ENCODE measurements at regions not wholly inside any gene's neighbourhood (a gene's known extent, or its start where the extent isn't known, plus 50 kb on each side); places are given as distances from the start of the nearest gene placed in this dataset.

DNA sequence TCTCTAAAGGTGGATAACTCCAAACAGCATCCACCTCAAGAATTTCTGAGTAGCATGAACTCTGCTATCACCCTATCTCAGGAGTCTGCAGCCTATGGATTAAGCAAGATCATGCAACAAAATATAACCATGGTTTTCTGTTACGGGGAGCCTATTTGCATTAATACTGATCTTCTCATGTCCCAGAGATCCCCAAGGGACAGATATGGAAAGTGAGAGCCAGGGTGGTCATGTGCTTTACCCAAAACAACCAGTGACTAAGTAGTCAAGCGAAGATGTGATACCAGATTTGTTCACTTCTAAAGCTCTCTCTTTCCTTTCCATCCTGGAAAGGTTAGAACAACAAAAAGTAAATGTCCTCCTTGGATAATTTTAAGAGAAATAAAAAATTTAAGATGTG lies 125.1 kb downstream of the PRRX1 start:
- intact Hi-C loops (cut with micrococcal nuclease; ENCODE audit: unreplicated experiment), result no loop called here
- no peaks in the 10 kb centered on the region for H3K4me1 ChIP-seq (ENCODE audit: insufficient read depth, low read length, poor library complexity, severe bottlenecking)
- no peak for DNase-seq (ENCODE audit: low spot score)
- H3K9me3 ChIP-seq (ENCODE audit: low read depth, low read length, poor library complexity, severe bottlenecking), result no peaks in the 10 kb centered on the region
- no peak overlapping the region for H3K27ac ChIP-seq (ENCODE audit: low read depth, low read length, poor library complexity, severe bottlenecking)
- H3K36me3 ChIP-seq (ENCODE audit: insufficient read depth, low read length, poor library complexity, severe bottlenecking), result no peaks in the 10 kb centered on the region
- ChIA-PET POLR2A (ENCODE audit: low non-redundant PET) (no interaction called here), CTCF (no interaction called here)
- TF ChIP-seq, protein P1, sequence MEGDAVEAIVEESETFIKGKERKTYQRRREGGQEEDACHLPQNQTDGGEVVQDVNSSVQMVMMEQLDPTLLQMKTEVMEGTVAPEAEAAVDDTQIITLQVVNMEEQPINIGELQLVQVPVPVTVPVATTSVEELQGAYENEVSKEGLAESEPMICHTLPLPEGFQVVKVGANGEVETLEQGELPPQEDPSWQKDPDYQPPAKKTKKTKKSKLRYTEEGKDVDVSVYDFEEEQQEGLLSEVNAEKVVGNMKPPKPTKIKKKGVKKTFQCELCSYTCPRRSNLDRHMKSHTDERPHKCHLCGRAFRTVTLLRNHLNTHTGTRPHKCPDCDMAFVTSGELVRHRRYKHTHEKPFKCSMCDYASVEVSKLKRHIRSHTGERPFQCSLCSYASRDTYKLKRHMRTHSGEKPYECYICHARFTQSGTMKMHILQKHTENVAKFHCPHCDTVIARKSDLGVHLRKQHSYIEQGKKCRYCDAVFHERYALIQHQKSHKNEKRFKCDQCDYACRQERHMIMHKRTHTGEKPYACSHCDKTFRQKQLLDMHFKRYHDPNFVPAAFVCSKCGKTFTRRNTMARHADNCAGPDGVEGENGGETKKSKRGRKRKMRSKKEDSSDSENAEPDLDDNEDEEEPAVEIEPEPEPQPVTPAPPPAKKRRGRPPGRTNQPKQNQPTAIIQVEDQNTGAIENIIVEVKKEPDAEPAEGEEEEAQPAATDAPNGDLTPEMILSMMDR (conservative IDR thresholded peaks at IDR 0.05; ENCODE audit: low read depth, low read length), result no peak
- no peak for TF ChIP-seq EZH2 (IDR thresholded peaks at IDR 0.05; ENCODE audit: borderline replicate concordance, low read depth, low read length, poor library complexity, severe bottlenecking)
- no peaks in the 10 kb centered on the region for H3K27me3 ChIP-seq (replicated peaks; ENCODE audit: insufficient read depth, low read depth, low read length, poor library complexity)
- no peak overlapping the region for H3K4me3 ChIP-seq (ENCODE audit: low read depth, low read length, poor library complexity, severe bottlenecking)
- no TSS peak for BruUV-seq (replicated peaks)

GRCh38 chr1:170790175-170790574 lies 126.2 kb downstream of the PRRX1 start:
- H3K27ac ChIP-seq (ENCODE audit: low read depth, low read length, poor library complexity, severe bottlenecking), result no peak overlapping the region
- H3K36me3 ChIP-seq (ENCODE audit: insufficient read depth, low read length, poor library complexity, severe bottlenecking), result no peaks in the 10 kb centered on the region
- ChIA-PET CTCF (no interaction called here), POLR2A (ENCODE audit: low non-redundant PET) (no interaction called here)
- no TSS peak for BruUV-seq (replicated peaks)
- intact Hi-C loops (cut with micrococcal nuclease; ENCODE audit: unreplicated experiment), result no loop called here
- H3K27me3 ChIP-seq (replicated peaks; ENCODE audit: insufficient read depth, low read depth, low read length, poor library complexity), result no peaks in the 10 kb centered on the region
- DNase-seq (ENCODE audit: low spot score), result no peak
- TF ChIP-seq EZH2 (IDR thresholded peaks at IDR 0.05; ENCODE audit: borderline replicate concordance, low read depth, low read length, poor library complexity, severe bottlenecking), result no peak
- TF ChIP-seq, protein P1 (conservative IDR thresholded peaks at IDR 0.05; ENCODE audit: low read depth, low read length), result no peak; the same call in 1 of the 2 replicates
- H3K4me3 ChIP-seq (ENCODE audit: low read depth, low read length, poor library complexity, severe bottlenecking), result no peak overlapping the region
- H3K4me1 ChIP-seq (ENCODE audit: insufficient read depth, low read length, poor library complexity, severe bottlenecking), result no peaks in the 10 kb centered on the region
- H3K9me3 ChIP-seq (ENCODE audit: low read depth, low read length, poor library complexity, severe bottlenecking), result no peaks in the 10 kb centered on the region

GRCh38 chr1:170790651-170791071 lies 126.7 kb downstream of the PRRX1 start:
- intact Hi-C loops (cut with micrococcal nuclease; ENCODE audit: unreplicated experiment), result no loop called here
- H3K9me3 ChIP-seq (ENCODE audit: low read depth, low read length, poor library complexity, severe bottlenecking), result no peaks in the 10 kb centered on the region
- H3K27ac ChIP-seq (ENCODE audit: low read depth, low read length, poor library complexity, severe bottlenecking), result no peak overlapping the region
- DNase-seq (ENCODE audit: low spot score), result no peak
- POLR2A ChIA-PET (ENCODE audit: low non-redundant PET), result no interaction called here
- TF ChIP-seq, protein P1 (conservative IDR thresholded peaks at IDR 0.05; ENCODE audit: low read depth, low read length), result no peak
- TF ChIP-seq EZH2 (IDR thresholded peaks at IDR 0.05; ENCODE audit: borderline replicate concordance, low read depth, low read length, poor library complexity, severe bottlenecking), result no peak
- H3K27me3 ChIP-seq (replicated peaks; ENCODE audit: insufficient read depth, low read depth, low read length, poor library complexity), result no peaks in the 10 kb centered on the region
- H3K36me3 ChIP-seq (ENCODE audit: insufficient read depth, low read length, poor library complexity, severe bottlenecking), result no peaks in the 10 kb centered on the region
- CTCF ChIA-PET, result interaction anchor here (0.5 kb wide), 1 partner anchor 101 kb away, joined by 5 read pairs; no protein-coding TSS in a partner anchor
- BruUV-seq (replicated peaks), result no TSS peak
- no peak overlapping the region for H3K4me3 ChIP-seq (ENCODE audit: low read depth, low read length, poor library complexity, severe bottlenecking)
- H3K4me1 ChIP-seq (ENCODE audit: insufficient read depth, low read length, poor library complexity, severe bottlenecking), result no peaks in the 10 kb centered on the region

Measured in A673 (cell line).